Uterus (tissue), 3 donors: ENCODE measurements at regions not wholly inside any gene's neighbourhood (a gene's known extent, or its start where the extent isn't known, plus 50 kb on each side); places are given as distances from the start of the nearest gene placed in this dataset.

Experiments used
- DNase-seq, 2 donors: peaks; one replicate each; pipeline ENCODE4 v3.0.0-alpha.2; 2019 to 2020
- H3K27ac ChIP-seq, 2 donors: fragments of 200-600 bp; sonication (generic); 1 replicate in 1 of 2; 2 replicates in 1 of 2; pipeline ENCODE4 v1.5.1; 2016 to 2018
- H3K27me3 ChIP-seq, 2 donors: fragments of 200-600 bp; sonication (generic); one replicate each; pipeline ENCODE4 v1.5.1; 2018 to 2019; ENCODE audit warnings: control low read depth in 1 of 2
- H3K36me3 ChIP-seq, 2 donors: fragments of 200-600 bp; sonication (generic); one replicate each; pipeline ENCODE4 v1.5.1; 2019; ENCODE audit warnings: control low read depth in 1 of 2
- H3K4me1 ChIP-seq, 2 donors: fragments of 200-600 bp; sonication (generic); one replicate each; pipeline ENCODE4 v1.5.1; 2018 to 2019; ENCODE audit warnings: control low read depth in 1 of 2
- H3K4me3 ChIP-seq, 2 donors: fragments of 200-600 bp; sonication (generic); 1 replicate in 1 of 2; 2 replicates in 1 of 2; pipeline ENCODE4 v1.5.1; 2018 to 2019; ENCODE audit warnings: mild to moderate bottlenecking in 1 of 2
- H3K9me3 ChIP-seq, 2 donors: fragments of 200-600 bp; sonication (generic); one replicate each; pipeline ENCODE4 v1.5.1; 2019; ENCODE audit warnings: control low read depth in 1 of 2
- CTCF ChIP-seq, 4 experiments: fragments of 200-600 bp in 2 of 4; fragments of 450-650 bp in 2 of 4; sonication (generic) in 2 of 4; IDR thresholded peaks; one replicate each; pipeline ENCODE4 v1.5.1; 2016 to 2019; ENCODE audit warnings: antibody characterized with exemption in 4 of 4, mild to moderate bottlenecking in 2 of 4, moderate library complexity in 1 of 4
- POLR2A ChIP-seq, 2 donors: fragments of 450-650 bp; IDR thresholded peaks; one replicate each; pipeline ENCODE4 v1.6.1; 2016; ENCODE audit warnings: antibody characterized with exemption in 2 of 2, mild to moderate bottlenecking in 1 of 2, moderate library complexity in 1 of 2
- intact Hi-C: fragments of 100-400 bp; cut with DNase I; formaldehyde crosslinking; loops from one replicate; pipeline ENCODE4 v1.15.1; 2023; ENCODE audit warnings: low total_unique reads
- donor health status: DM: yes; HTN: yes; CAD: no.

GRCh38 chr20:50308513-50309279 is 118.1 kb downstream of the CEBPB start:
- intact Hi-C loops = no loop called here
- DNase-seq = peak; percentile 96 to 97
- no peak overlapping the region for H3K4me3 ChIP-seq
- H3K27ac ChIP-seq = peak overlapping the region; percentile 96 to 99
- peak; percentile 40 to 45 for TF ChIP-seq POLR2A (IDR thresholded peaks at IDR 0.05)
- peak in 1 of 4 experiments; percentile 10 for TF ChIP-seq CTCF (IDR thresholded peaks at IDR 0.05)
- H3K4me1 ChIP-seq = peaks cover 0 to 19% of the 10 kb centered on the region in 2 donors
- H3K27me3 ChIP-seq = no peaks in the 10 kb centered on the region
- H3K9me3 ChIP-seq = no peaks in the 10 kb centered on the region
- no peaks in the 10 kb centered on the region for H3K36me3 ChIP-seq

GRCh38 chr20:50309280-50309763 is 118.7 kb downstream of the CEBPB start:
- H3K36me3 ChIP-seq = no peaks in the 10 kb centered on the region
- H3K4me1 ChIP-seq = peaks cover 0 to 19% of the 10 kb centered on the region in 2 donors
- no peak overlapping the region for H3K4me3 ChIP-seq
- H3K27me3 ChIP-seq = no peaks in the 10 kb centered on the region
- intact Hi-C loops = no loop called here
- no peaks in the 10 kb centered on the region for H3K9me3 ChIP-seq
- peak overlapping the region; percentile 96 to 99 for H3K27ac ChIP-seq
- DNase-seq = peak in 1 of 2 donors; percentile 47
- TF ChIP-seq CTCF (IDR thresholded peaks at IDR 0.05) (no peak), POLR2A (IDR thresholded peaks at IDR 0.05) (no peak)

GRCh38 chr20:50309764-50310672 is 119.4 kb downstream of the CEBPB start:
- H3K4me3 ChIP-seq = no peak overlapping the region
- peak overlapping the region; percentile 96 to 99 for H3K27ac ChIP-seq
- TF ChIP-seq POLR2A (IDR thresholded peaks at IDR 0.05) = no peak
- no peak for TF ChIP-seq CTCF (IDR thresholded peaks at IDR 0.05)
- no peak for DNase-seq
- intact Hi-C loops = no loop called here
- H3K9me3 ChIP-seq = no peaks in the 10 kb centered on the region
- H3K36me3 ChIP-seq = no peaks in the 10 kb centered on the region
- H3K27me3 ChIP-seq = no peaks in the 10 kb centered on the region
- H3K4me1 ChIP-seq = peaks cover 0 to 19% of the 10 kb centered on the region in 2 donors

GRCh38 chr20:50310673-50311051 is 120.0 kb downstream of the CEBPB start:
- intact Hi-C loops = no loop called here
- H3K27ac ChIP-seq = peak overlapping the region; percentile 96 to 99
- H3K9me3 ChIP-seq = no peaks in the 10 kb centered on the region
- H3K36me3 ChIP-seq = no peaks in the 10 kb centered on the region
- no peak for DNase-seq
- no peak for TF ChIP-seq CTCF (IDR thresholded peaks at IDR 0.05)
- TF ChIP-seq POLR2A (IDR thresholded peaks at IDR 0.05) = no peak
- H3K4me1 ChIP-seq = peaks cover 0 to 17% of the 10 kb centered on the region in 2 donors
- no peak overlapping the region for H3K4me3 ChIP-seq
- no peaks in the 10 kb centered on the region for H3K27me3 ChIP-seq
